ENCODE measurements at regions not wholly inside any gene's neighbourhood (a gene's known extent, or its start where the extent isn't known, plus 50 kb on each side); places are given as distances from the start of the nearest gene placed in this dataset.

- no peak for DNase-seq (ENCODE audit: low read depth)
Observed at GRCh38 chr6:9942131-9942530, 472.7 kb downstream of the TFAP2A start.

GRCh38 chr6:9938801-9939200, 476.1 kb downstream of the TFAP2A start:
- no peak for DNase-seq (ENCODE audit: low read depth)

DNA sequence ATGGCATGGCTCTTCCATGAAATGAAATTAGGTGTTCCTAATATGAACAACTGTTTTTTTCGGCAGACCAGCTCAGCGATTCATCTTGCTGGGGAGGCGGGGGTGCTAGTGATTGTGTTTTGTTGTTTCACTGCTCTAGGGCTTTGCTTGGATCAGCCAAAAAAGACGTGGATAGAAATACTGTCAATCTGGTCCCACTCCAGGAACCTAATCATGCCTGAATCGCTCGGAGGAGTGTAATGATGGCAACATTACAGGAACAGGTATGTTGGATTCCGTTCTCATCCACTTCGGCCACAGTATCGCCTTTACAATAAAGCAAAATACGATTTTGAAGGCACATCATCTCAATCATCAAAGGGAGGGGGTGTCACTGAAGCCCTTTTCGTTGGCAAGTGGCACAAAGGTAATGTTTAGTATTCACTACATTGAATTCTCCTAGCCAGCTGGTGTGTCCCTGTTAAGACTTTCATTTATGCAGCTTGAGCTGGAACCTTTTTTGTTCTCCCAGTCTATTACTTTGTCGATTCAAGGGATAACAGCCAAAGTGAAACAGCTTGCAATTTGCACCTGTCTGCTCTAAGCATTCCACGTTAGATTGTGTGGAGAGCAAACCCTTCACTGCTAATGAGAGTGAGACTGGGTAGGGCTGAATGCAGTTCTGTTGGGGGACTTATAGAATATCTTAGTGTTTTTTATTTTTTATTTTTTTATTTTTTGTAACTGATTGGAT, 477.7 kb downstream of the TFAP2A start:
- DNase-seq (ENCODE audit: low read depth): no peak

GRCh38 chr6:9936551-9936950, 478.3 kb downstream of the TFAP2A start:
- DNase-seq (ENCODE audit: low read depth): no peak

DNA sequence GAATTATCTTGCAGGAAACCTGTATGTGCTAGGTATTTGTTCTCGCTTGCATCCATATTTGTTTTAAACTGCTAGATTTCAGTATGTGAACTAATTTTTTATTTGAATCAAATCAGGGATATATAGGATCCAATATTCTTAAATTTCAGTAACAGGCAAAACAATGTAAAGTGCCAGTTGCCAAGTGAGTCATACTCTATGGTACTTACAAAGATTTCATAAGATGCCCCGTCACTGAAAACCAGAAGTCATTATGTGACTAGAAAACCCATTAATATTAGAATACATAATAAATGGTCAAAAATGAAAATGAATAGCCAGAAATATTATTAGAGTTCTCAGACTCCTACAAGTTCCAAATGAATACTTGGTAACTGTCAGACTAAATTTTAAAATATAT, 481.2 kb downstream of the TFAP2A start:
- no peak for DNase-seq (ENCODE audit: low read depth)

GRCh38 chr6:9927275-9927674, 487.6 kb downstream of the TFAP2A start:
- no peak for DNase-seq (ENCODE audit: low read depth)

- DNase-seq (ENCODE audit: low read depth): no peak
Observed at GRCh38 chr6:9924971-9925370, 489.9 kb downstream of the TFAP2A start.

DNA sequence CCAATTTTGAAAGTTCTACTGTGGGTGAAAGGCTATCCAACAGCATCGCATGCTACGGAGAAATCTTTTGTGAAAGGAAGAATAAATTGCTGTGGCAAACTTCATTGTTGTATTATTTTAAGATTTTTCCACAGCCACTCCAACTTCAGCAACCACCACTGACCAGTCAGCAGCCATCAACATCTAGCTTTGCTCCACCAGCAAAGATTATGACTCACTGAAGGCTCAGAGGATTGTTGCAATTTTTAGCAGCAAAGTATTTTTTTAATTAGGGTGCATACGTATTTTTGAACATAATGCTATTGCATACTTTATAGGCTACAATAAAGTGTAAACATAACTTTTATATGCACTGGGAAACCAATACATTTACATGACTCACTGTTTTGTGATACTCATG, 493.5 kb downstream of the TFAP2A start:
- DNase-seq (ENCODE audit: low read depth): no peak

- no peak for DNase-seq (ENCODE audit: low read depth)
Observed at GRCh38 chr6:9914951-9915350, 499.9 kb downstream of the TFAP2A start.

- no peak for DNase-seq (ENCODE audit: low read depth)
Observed at GRCh38 chr6:9901376-9901775, 513.5 kb downstream of the TFAP2A start.

DNA sequence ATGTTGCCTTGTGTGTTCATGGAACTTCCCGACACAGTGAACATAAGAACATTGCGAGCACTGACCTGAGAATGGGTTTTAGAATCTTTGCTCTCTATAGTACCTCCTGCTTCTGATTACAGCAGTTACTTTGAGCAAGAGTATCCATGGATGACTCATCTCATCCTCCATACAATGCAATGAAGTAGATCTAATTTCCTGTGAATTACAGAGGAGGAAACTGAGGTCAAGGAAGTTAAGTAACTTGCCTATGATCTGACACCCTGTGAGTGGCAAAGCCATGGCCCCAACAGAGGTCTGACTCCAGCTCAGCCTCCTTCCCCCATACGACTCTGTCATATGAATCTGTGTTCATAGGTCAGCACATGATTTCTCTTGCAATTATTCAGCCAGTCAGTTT, 518.1 kb downstream of the TFAP2A start:
- no peak for DNase-seq (ENCODE audit: low read depth)

DNA sequence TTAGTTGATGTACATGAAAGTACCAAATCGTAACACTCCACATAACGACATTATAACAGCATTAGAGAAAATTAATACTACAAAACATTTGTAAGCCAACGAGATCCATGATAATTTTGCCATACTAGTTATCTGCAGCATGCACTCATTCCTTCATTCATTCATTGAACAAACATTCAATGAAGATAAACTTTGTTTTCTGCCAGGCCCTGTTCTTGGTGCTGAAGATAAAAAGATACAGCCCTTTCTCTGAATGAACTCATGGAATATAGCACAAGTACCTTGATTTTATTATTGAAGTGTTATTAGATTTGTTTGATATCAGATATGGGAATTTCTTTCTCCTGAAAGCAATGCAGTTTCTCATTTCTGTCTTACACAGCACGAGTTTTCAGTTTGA, 524.0 kb downstream of the TFAP2A start:
- DNase-seq (ENCODE audit: low read depth): no peak

GRCh38 chr6:9890469-9890868, 524.4 kb downstream of the TFAP2A start:
- DNase-seq (ENCODE audit: low read depth): no peak

DNA sequence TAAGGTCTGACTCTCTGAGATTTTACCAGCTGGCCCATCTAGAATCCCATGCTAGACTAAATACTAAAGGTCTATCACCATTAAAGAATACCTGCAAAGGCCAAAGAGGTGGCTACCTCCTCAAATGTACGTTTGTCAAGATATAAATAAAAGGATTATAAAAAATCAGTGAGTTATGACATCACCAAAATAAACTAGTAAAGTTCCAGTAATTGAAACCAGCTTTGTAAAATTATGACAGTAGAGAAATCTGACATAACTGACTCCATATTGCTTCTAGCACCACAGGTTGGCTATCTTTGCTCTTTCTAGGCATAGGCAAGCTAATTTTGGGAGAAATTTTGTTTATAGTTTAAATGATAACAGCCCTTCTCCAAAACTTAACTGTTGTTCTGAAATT, 536.3 kb downstream of the TFAP2A start:
- DNase-seq (ENCODE audit: low read depth): no peak

DNA sequence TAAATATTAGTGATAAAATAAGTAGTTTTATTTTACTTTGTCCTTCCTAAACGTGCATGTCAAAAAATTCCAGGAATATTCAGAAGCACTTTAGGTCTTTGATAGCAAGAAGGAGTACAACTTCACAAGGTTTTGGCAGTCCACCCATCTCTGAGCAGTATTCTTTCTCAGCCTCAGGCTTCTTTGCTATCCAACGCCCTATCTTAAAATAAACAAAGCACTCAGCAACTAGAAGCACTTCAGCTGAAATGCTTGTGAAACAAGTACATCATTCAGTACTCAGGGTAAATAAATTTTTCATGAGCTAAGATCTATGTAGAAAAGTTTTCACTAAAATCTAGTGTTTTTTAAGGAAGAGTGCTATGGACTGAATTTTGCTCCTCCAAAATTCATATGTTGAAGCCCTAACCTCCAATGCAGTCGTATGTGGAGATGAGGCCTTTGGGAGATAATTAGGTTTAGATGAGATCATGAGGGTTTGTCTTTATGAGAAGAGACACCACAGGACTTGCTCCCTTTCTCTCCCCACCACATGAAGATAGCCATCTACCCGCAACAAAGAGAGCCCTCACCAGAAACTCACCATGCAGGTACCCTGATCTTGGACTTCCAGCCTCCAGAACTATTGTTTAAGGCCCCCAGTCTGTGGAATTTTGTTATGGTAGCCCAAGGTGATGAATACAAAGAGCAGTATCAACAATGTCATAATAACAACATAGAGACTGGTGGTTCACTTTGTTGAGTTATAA, 539.1 kb downstream of the TFAP2A start:
- DNase-seq (ENCODE audit: low read depth): no peak

DNA sequence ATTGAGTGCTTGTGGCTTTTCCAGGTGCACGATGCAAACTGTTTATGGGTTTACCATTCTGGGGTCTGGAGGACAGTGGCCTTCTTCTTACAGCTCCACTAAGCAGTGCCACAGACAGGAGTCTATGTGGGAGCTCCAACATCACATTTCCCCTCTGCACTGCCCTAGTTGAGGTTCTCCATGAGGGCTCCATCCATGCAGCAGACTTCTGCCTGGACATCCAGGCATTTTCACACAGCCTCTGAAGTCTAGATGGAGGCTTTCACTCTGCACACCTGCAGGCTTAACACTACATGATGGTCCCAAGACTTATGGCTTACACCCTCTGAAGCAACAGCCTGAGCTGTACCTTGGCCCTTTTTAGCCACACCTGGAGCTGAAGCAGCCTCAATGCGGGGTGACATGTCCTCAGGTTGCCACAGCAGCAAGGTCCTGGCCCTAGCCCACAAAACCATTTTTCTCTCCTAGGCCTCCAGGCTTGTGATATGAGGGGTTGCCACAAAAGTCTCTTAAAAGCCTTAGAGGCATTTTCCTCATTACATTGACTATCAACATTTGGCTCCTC, 552.2 kb downstream of the TFAP2A start:
- DNase-seq (ENCODE audit: low read depth): no peak

DNA sequence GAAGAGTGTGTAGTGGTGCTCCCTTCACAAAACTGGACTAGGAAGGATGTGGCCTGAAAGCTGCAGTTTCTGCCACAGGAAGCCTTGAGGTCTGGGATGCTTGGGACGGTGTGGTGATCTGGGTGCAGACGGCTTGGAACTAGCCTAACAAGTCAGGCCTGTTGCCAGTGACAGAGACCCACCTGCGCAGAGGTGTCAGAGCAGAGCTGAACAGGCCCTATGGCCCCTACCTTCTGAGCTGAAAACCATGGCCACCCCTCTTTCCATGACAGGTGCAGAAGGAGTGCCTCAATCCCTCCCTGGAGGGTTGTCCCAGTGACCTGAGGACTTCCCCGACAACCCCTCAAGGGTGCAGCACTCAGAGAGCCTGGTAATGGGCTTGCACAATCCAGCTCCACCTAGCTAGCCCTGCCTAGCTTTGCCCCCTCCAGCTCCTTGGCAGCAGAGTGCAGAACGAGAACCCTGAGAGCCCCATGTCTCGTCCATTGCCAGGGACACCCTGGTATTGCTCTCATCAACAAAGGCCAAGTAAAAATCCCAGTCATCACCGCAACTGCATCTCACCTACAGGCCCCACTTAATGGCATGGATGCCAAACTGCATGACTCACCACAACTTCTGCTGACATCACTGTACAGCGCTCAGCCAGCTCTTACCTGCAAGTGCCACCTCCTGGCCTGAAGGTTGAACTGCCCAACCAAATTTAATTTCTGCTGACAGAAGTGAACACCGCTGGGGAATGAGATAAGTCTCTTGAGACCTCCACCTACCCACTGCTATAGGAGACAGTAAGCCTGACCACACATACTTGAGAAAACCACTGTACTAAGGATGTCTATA, 563.1 kb downstream of the TFAP2A start:
- DNase-seq (ENCODE audit: low read depth): no peak

- no peak for DNase-seq (ENCODE audit: low read depth)
Observed at GRCh38 chr6:9851006-9851405, 563.9 kb downstream of the TFAP2A start.

DNA sequence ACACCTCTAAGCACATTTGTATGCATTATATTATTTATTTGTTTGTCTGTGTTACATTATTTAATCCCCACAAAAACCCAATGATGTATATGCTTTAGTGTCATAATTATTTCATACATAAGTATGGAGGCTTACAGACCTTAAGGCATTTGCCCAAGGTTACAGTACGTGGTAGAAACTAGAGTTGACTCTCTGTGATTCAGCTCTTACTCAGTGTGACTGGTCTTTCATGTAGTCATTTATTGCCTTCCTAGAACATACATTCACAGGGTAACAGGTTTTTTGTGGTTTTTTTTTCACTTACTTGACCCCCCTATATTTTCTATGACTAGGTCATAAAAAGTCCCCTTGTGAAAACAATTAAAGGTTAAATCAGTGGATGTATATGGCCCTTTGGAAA, 566.8 kb downstream of the TFAP2A start:
- DNase-seq (ENCODE audit: low read depth): no peak

- no peak for DNase-seq (ENCODE audit: low read depth)
Observed at GRCh38 chr6:9841886-9842725, 572.8 kb downstream of the TFAP2A start.

GRCh38 chr6:9834233-9834632, 580.6 kb downstream of the TFAP2A start:
- DNase-seq (ENCODE audit: low read depth): no peak

DNA sequence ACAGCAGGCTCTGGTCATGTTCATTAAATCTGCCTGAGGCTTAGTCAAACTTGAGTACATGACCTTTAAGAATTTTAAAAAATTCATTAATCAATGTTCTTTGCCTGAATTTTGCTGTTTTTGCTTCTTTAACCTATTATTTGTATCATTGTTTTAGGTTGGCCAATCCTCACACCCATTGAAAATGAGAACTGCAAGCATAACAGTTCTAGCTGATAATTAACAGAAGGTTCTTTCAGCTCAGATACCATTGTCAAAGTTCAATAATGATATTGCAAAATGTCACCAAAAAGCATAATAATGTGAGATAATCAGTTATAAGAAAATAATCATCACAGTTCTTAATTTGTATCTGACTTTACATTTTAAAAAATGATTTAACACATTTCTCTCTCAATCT, 583.1 kb downstream of the TFAP2A start:
- DNase-seq (ENCODE audit: low read depth): no peak
